ENCODE measurements at regions not wholly inside any gene's neighbourhood (a gene's known extent, or its start where the extent isn't known, plus 50 kb on each side); places are given as distances from the start of the nearest gene placed in this dataset.

DNA sequence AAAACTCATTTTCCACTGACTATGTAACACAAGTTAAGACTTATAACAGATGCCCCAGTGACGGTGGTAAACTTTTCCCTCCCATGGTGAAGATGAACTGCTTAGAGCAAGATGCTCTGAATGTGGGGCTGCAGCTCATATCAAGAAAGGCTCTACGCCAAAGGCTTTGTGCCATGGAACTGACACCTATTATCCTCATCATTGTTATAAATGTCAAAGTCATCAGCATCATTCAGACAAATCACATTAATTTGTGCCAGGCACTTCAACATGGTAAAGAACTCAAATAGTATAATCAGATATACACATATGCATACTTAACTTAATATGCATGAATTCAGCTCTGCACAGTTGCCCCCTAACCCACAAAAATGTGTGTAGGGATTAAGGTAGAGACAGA is 305.9 kb upstream of the ATP10B start:
- Histone ChIP-seq H3K27me3 (no peaks in the 10 kb centered on the region), H3K4me3 (no peak overlapping the region), H3K4me1 (no peaks in the 10 kb centered on the region), H3K36me3 (no peaks in the 10 kb centered on the region), H3K27ac (no peak overlapping the region), H3K9me3 (no peaks in the 10 kb centered on the region)
- TF ChIP-seq, protein P1, sequence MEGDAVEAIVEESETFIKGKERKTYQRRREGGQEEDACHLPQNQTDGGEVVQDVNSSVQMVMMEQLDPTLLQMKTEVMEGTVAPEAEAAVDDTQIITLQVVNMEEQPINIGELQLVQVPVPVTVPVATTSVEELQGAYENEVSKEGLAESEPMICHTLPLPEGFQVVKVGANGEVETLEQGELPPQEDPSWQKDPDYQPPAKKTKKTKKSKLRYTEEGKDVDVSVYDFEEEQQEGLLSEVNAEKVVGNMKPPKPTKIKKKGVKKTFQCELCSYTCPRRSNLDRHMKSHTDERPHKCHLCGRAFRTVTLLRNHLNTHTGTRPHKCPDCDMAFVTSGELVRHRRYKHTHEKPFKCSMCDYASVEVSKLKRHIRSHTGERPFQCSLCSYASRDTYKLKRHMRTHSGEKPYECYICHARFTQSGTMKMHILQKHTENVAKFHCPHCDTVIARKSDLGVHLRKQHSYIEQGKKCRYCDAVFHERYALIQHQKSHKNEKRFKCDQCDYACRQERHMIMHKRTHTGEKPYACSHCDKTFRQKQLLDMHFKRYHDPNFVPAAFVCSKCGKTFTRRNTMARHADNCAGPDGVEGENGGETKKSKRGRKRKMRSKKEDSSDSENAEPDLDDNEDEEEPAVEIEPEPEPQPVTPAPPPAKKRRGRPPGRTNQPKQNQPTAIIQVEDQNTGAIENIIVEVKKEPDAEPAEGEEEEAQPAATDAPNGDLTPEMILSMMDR (IDR thresholded peaks at IDR 0.05) = no peak
- TF ChIP-seq EP300 (IDR thresholded peaks at IDR 0.05) (no peak), POLR2A (IDR thresholded peaks at IDR 0.05) (no peak), POLR2AphosphoS5 (IDR thresholded peaks at IDR 0.05) (no peak)
- no peak for ATAC-seq
- WGBS, 2 donors (ENCODE audit: low coverage in 1 of 2) = 82 to 89% methylated on average over 2 of the region's 2 CpGs

DNA sequence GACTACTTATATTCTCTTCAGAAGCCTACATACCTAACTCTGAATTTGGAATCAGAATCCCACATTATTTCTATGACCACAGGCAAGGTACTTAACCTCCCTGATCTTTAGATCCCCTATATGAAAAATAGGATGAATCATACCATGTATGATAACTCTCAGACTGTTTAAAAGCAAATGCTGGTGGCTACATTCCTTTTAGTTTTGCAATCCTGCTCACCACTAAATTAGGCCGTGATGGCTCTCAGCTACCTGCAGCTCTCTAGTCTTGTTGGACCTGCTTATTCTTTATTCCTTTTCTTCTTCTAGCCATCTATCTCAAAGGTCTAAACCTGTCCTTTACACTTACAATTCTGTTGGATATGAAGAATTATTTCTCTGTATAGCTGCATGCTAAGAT is 303.4 kb upstream of the ATP10B start:
- no peak for TF ChIP-seq POLR2A (IDR thresholded peaks at IDR 0.05)
- TF ChIP-seq, protein P1 (IDR thresholded peaks at IDR 0.05) = no peak
- no peak for TF ChIP-seq POLR2AphosphoS5 (IDR thresholded peaks at IDR 0.05)
- TF ChIP-seq EP300 (IDR thresholded peaks at IDR 0.05) = no peak
- Histone ChIP-seq H3K36me3 (no peaks in the 10 kb centered on the region), H3K27ac (no peak overlapping the region), H3K27me3 (no peaks in the 10 kb centered on the region), H3K4me1 (no peaks in the 10 kb centered on the region), H3K9me3 (no peaks in the 10 kb centered on the region), H3K4me3 (no peak overlapping the region)
- 86 to 92% methylated on average over 1 of the region's 1 CpG for WGBS, 2 donors (ENCODE audit: low coverage in 1 of 2)
- no peak for ATAC-seq

DNA sequence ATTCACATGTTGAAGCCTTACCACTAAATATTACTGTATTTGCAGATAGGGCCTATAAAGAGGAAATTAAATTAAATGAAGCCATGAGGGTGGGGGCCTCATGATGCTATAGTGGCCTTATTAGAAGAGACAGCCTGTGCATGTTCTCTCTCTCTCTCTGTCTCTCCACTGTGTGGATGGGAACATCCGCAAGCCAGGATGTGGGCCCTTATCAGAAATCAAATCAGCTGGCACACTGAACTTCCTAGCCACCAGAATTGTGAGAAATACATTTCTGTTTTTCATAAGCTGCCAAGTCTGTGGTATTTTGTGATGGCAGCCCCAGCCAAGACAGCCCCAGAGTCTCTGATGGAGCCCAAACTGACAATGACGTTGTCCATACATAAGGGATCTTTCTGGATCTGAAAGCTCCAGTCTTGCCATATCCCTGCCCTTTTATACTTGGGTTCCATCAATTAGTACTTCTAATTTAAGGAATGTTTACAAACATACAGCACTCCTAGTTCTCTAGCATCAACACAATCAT is 300.5 kb upstream of the ATP10B start:
- Histone ChIP-seq H3K36me3 (no peaks in the 10 kb centered on the region), H3K4me3 (no peak overlapping the region), H3K9me3 (no peaks in the 10 kb centered on the region), H3K27ac (no peak overlapping the region), H3K4me1 (no peaks in the 10 kb centered on the region), H3K27me3 (no peaks in the 10 kb centered on the region)
- no peak for TF ChIP-seq EP300 (IDR thresholded peaks at IDR 0.05)
- whole genome bisulfite sequencing, 2 donors (ENCODE audit: low coverage in 1 of 2) = 88 to 100% methylated on average over 1 of the region's 2 CpGs
- no peak for ATAC-seq

DNA sequence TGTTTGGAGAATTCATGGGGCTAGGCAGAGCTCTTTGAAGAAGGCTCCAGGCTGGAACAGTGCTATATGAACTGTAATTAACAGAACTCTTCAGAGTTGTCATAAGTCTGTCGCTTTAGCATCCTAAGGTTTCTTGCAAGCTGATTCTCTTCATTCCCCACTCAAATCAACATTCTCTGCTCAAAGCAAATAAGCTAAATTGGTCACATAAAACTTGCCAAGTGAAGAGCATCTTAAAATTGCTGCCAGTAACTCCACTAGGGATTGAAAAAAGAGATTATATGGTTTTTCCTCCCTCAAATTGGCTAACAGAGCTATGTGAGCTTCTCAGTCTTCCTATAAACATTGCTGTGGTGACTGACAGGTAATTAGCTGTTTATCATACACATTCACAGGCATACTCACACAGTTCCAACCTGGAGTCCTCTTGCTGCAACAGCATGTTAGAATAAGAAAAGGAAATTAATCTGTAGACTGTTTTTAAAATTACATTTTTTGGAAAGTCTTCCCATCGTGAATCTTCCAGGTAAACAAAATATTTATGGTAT is 298.5 kb upstream of the ATP10B start:
- Histone ChIP-seq H3K27ac (no peak overlapping the region), H3K27me3 (no peaks in the 10 kb centered on the region), H3K9me3 (no peaks in the 10 kb centered on the region), H3K36me3 (no peaks in the 10 kb centered on the region), H3K4me1 (no peaks in the 10 kb centered on the region), H3K4me3 (no peak overlapping the region)
- ATAC-seq = no peak
- 33 to 59% methylated on average over 2 of the region's 2 CpGs for WGBS, 2 donors (ENCODE audit: low coverage in 1 of 2)
- TF ChIP-seq POLR2AphosphoS5 (IDR thresholded peaks at IDR 0.05) = no peak
- TF ChIP-seq EP300 (IDR thresholded peaks at IDR 0.05) = no peak
- no peak for TF ChIP-seq POLR2A (IDR thresholded peaks at IDR 0.05)
- TF ChIP-seq, protein P1 (IDR thresholded peaks at IDR 0.05) = no peak

DNA sequence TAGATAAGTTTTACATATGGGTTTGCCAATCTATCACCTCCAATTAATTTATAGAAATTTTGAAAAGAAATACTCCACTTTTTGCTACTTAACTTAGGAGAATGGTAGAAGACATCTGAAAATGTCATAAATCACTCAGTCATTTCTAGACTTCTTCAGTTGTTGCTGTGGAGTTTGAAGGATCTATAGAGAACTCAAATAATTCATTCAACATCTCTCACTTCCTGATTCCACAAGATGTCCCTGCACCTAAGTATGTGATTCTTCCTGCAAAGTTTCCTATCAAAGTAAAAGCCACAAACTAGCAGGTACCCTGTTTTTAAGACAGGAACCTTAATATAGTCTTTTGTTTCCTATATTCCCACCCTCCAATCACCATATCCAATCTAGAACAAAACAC is 297.1 kb upstream of the ATP10B start:
- Histone ChIP-seq H3K27me3 (no peaks in the 10 kb centered on the region), H3K9me3 (peaks cover 0 to 4% (median 0%) of the 10 kb centered on the region in 3 donors), H3K4me3 (no peak overlapping the region), H3K36me3 (no peaks in the 10 kb centered on the region), H3K4me1 (no peaks in the 10 kb centered on the region), H3K27ac (no peak overlapping the region)
- TF ChIP-seq POLR2A (IDR thresholded peaks at IDR 0.05) (no peak), POLR2AphosphoS5 (IDR thresholded peaks at IDR 0.05) (no peak), EP300 (IDR thresholded peaks at IDR 0.05) (no peak)
- TF ChIP-seq, protein P1 (IDR thresholded peaks at IDR 0.05) = no peak
- no peak for ATAC-seq

All from gastroesophageal sphincter (tissue), 4 donors.